ENCODE measurements at regions not wholly inside any gene's neighbourhood (a gene's known extent, or its start where the extent isn't known, plus 50 kb on each side); places are given as distances from the start of the nearest gene placed in this dataset.
"Not testable (repeated sequence)": the region's sequence is repeated elsewhere in the genome, so short reads cannot be mapped to it uniquely, and the experiment has no call there.

DNA sequence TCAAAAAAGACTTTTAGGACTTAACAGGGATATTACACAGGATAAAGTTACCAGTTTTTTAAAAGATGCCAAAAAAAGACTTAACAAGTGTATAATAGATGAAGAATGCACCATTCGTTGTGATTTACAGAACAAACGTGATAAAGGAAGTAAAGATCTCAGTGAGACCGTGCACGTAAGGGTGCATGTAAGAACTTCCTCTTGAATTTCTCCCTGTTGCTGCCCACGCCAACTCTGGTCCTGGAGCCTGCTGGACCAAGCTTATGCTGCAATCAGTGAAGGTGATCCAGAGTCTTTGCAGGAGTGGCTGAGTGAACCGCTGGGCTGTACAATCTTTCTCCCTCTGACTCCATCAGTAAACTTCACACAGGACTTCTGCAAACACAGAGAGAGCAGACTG is 593.7 kb downstream of the TMEM121 start:
- H3K4me3 Mint-ChIP-seq (ENCODE audit: unreplicated experiment): no peak overlapping the region
- no peak for DNase-seq (ENCODE audit: extremely low spot score, unreplicated experiment)
- TF ChIP-seq, protein P1, sequence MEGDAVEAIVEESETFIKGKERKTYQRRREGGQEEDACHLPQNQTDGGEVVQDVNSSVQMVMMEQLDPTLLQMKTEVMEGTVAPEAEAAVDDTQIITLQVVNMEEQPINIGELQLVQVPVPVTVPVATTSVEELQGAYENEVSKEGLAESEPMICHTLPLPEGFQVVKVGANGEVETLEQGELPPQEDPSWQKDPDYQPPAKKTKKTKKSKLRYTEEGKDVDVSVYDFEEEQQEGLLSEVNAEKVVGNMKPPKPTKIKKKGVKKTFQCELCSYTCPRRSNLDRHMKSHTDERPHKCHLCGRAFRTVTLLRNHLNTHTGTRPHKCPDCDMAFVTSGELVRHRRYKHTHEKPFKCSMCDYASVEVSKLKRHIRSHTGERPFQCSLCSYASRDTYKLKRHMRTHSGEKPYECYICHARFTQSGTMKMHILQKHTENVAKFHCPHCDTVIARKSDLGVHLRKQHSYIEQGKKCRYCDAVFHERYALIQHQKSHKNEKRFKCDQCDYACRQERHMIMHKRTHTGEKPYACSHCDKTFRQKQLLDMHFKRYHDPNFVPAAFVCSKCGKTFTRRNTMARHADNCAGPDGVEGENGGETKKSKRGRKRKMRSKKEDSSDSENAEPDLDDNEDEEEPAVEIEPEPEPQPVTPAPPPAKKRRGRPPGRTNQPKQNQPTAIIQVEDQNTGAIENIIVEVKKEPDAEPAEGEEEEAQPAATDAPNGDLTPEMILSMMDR (IDR thresholded peaks at IDR 0.05): no peak
- H3K27ac Mint-ChIP-seq (ENCODE audit: unreplicated experiment): no peak overlapping the region
- no peaks in the 10 kb centered on the region for H3K27me3 Mint-ChIP-seq (ENCODE audit: unreplicated experiment)
- no peaks in the 10 kb centered on the region for H3K36me3 Mint-ChIP-seq (ENCODE audit: unreplicated experiment)
- H3K4me1 Mint-ChIP-seq (ENCODE audit: unreplicated experiment): no peaks in the 10 kb centered on the region
- peaks cover 51% of the 10 kb centered on the region for H3K9me3 Mint-ChIP-seq (ENCODE audit: unreplicated experiment)

DNA sequence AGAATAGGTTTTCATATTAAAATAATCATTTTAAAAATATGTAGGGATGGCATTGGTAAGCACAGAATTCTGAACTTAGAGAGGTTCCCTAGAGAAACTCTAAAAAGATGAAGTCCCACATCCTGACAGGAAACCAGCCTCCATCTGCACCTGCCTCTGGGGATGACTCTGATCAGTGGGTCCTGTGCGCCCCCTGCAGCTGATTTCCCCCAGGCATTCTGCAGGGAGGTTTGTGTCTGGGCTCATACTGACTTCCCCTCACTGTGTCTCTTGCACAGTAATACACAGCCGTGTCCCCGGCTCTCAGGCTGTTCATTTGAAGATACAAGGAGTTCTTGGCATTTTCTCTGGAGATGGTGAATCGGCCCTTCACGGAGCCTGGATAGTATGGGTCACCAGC is 602.9 kb downstream of the TMEM121 start:
- no peak for DNase-seq (ENCODE audit: extremely low spot score, unreplicated experiment)
- no peak overlapping the region for H3K27ac Mint-ChIP-seq (ENCODE audit: unreplicated experiment)
- H3K9me3 Mint-ChIP-seq (ENCODE audit: unreplicated experiment): peaks cover 70% of the 10 kb centered on the region
- H3K27me3 Mint-ChIP-seq (ENCODE audit: unreplicated experiment): no peaks in the 10 kb centered on the region
- H3K36me3 Mint-ChIP-seq (ENCODE audit: unreplicated experiment): no peaks in the 10 kb centered on the region
- H3K4me1 Mint-ChIP-seq (ENCODE audit: unreplicated experiment): no peaks in the 10 kb centered on the region
- H3K4me3 Mint-ChIP-seq (ENCODE audit: unreplicated experiment): no peak overlapping the region
- TF ChIP-seq, protein P1 (IDR thresholded peaks at IDR 0.05): no peak

DNA sequence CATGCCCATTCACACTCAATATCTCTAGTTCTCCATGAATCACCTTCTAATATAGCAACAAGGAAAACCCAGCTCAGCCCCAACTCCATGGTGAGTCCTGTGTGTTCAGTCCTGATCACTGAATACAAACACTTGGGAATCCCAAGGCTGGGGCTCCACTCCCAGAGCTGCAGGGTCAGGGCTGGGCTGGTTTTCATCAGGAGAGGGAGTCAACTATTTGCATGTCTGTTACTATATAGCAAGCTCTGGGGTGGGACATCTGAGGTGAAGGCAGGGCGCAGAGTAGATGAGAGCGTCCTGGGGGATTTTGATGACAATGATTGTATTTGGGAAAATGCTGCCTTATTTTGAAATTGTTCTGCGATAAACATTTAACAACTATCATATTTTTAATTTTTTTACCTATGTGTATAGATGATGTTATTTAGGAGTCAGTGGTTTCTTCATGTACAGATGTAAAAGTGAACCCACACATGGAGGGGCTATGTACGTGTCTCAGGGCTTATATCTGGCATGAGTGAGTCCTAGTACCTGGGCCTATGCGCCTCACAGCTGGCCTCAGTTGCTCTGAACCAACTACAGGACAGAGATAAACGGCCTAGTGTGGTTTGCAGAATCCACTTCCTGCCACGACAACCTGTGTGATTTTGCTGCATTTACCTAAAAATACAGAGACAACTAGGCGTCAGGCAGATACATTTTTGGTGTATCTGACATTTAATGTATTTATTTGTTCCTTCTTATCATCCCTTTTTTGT is 603.7 kb downstream of the TMEM121 start:
- not testable (repeated sequence) for H3K4me1 Mint-ChIP-seq (ENCODE audit: unreplicated experiment); H3K27ac Mint-ChIP-seq (ENCODE audit: unreplicated experiment); H3K36me3 Mint-ChIP-seq (ENCODE audit: unreplicated experiment); DNase-seq (ENCODE audit: extremely low spot score, unreplicated experiment); H3K27me3 Mint-ChIP-seq (ENCODE audit: unreplicated experiment); H3K4me3 Mint-ChIP-seq (ENCODE audit: unreplicated experiment)
- peaks cover 70% of the 10 kb centered on the region for H3K9me3 Mint-ChIP-seq (ENCODE audit: unreplicated experiment)

DNA sequence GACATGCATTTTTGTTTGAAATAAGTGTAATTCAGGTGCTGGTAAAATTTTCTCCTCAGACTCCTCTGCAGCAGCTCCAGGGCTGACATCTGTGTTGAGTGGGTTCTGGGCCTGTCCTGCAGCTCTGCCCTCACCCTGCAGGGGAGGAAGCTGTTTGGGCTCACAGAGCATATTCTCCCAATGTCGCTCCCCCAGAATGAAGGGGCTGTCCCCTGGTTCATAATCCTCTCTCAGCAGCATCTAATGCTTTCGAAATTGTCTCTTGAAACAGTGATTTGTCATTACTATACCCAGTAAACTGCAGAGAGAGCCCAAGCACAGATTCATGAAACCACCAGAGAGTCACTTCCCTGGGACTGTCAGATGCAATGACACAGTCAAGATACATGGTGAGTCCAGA is 606.7 kb downstream of the TMEM121 start:
- H3K27me3 Mint-ChIP-seq (ENCODE audit: unreplicated experiment); DNase-seq (ENCODE audit: extremely low spot score, unreplicated experiment); H3K4me3 Mint-ChIP-seq (ENCODE audit: unreplicated experiment); H3K4me1 Mint-ChIP-seq (ENCODE audit: unreplicated experiment); H3K27ac Mint-ChIP-seq (ENCODE audit: unreplicated experiment); H3K36me3 Mint-ChIP-seq (ENCODE audit: unreplicated experiment): not testable (repeated sequence)
- peaks cover 53% of the 10 kb centered on the region for H3K9me3 Mint-ChIP-seq (ENCODE audit: unreplicated experiment)

DNA sequence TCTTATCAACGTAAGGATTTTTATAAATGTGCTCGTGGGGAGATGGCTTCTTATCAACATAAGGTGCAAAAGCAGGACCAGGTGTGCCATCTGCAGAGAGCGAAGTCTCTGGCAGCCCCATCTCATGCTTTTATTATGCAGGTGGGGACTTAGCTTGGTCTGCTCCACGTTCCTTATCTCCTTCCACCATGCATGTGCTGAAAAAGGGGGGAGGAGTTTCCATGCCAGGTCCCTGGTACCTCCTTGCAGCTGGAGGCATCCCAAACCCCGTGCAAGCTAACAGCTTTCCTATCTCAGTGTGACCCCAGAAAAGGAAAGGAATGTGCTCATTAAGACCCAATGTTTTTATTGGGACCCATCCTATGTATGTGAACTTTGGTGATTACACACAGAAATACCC is 608.5 kb downstream of the TMEM121 start:
- no peak overlapping the region for H3K27ac Mint-ChIP-seq (ENCODE audit: unreplicated experiment)
- H3K27me3 Mint-ChIP-seq (ENCODE audit: unreplicated experiment): no peaks in the 10 kb centered on the region
- peaks cover 41% of the 10 kb centered on the region for H3K9me3 Mint-ChIP-seq (ENCODE audit: unreplicated experiment)
- H3K4me3 Mint-ChIP-seq (ENCODE audit: unreplicated experiment): no peak overlapping the region
- TF ChIP-seq, protein P1 (IDR thresholded peaks at IDR 0.05): no peak
- no peaks in the 10 kb centered on the region for H3K36me3 Mint-ChIP-seq (ENCODE audit: unreplicated experiment)
- no peaks in the 10 kb centered on the region for H3K4me1 Mint-ChIP-seq (ENCODE audit: unreplicated experiment)
- DNase-seq (ENCODE audit: extremely low spot score, unreplicated experiment): no peak

DNA sequence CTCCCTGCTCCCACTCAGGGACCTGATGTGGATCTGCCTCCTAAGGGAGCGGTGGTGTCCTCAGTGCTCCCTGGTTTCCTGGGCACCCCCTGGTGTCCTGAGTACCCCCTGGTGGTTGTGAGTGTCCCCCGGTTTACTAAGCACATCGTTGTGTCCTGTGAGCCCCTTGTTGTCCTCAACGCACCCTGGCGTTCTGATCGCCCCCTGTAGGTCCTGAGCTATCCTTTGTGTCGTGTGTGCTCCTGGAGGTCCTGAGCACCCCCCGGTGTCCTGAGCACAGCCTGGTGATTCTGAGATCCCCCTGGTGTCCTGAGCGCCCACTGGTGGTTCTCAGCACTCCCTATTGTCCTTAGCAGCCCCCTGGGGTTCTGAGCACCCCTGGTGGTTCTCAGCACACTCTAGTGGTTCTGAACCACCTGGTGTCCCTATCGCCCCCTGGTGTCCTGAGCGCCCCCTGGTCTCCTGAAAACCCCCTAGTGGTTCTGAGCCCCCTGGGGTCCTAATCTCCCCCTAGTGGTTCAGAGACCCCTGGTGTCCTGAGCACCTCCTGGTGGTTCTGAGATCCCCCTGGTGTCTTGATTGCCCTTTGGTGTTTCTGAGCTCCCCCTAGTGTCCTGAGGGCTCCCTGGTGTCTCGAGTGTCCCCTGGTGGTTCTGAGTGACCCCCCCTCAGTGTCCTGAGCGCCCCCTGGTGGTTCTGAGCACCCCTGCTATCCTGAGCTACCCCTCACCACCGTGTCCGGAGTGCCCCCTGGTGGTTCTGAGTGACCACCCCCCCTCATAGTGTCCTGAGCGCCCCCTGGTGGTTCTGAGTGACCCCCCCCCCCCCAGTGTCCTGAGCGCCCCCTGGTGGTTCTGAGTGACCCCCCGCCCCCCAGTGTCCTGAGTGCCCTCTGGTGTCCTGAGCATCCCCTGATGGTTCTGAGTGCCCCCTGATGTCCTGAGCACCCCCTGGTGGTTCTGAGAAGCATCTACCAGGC is 615.1 kb downstream of the TMEM121 start:
- Mint-ChIP-seq H3K4me1 (ENCODE audit: unreplicated experiment) (no peaks in the 10 kb centered on the region), H3K9me3 (ENCODE audit: unreplicated experiment) (peaks cover 21% of the 10 kb centered on the region), H3K27me3 (ENCODE audit: unreplicated experiment) (no peaks in the 10 kb centered on the region), H3K36me3 (ENCODE audit: unreplicated experiment) (no peaks in the 10 kb centered on the region), H3K27ac (ENCODE audit: unreplicated experiment) (no peak overlapping the region), H3K4me3 (ENCODE audit: unreplicated experiment) (no peak overlapping the region)
- DNase-seq (ENCODE audit: extremely low spot score, unreplicated experiment): no peak
- TF ChIP-seq, protein P1 (IDR thresholded peaks at IDR 0.05): no peak

DNA sequence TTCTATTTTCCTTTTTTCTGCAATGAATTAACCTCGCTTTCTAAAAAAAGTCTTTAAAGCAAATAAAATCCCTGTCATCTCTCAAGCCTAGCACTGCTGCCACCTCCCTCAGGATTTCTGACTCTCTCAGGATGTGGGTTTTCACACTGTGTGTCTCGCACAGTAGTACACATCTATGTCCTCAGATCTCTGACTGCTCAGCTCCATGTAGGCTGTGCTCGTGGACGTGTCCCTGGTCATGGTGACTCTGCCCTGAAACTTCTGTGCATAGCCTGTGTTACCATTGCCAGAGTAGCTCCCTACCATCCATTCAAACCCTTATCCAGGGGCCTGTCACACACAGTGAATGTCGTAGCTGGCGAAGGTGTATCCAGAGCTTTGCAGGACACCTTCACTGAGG is 619.3 kb downstream of the TMEM121 start:
- not testable (repeated sequence) for H3K4me3 Mint-ChIP-seq (ENCODE audit: unreplicated experiment); H3K36me3 Mint-ChIP-seq (ENCODE audit: unreplicated experiment); H3K27me3 Mint-ChIP-seq (ENCODE audit: unreplicated experiment); DNase-seq (ENCODE audit: extremely low spot score, unreplicated experiment); H3K27ac Mint-ChIP-seq (ENCODE audit: unreplicated experiment); H3K4me1 Mint-ChIP-seq (ENCODE audit: unreplicated experiment)
- H3K9me3 Mint-ChIP-seq (ENCODE audit: unreplicated experiment): peaks cover 29% of the 10 kb centered on the region

Measured in osteocyte (in vitro differentiated cells).